GM21717 (cell line): ENCODE measurements at regions not wholly inside any gene's neighbourhood (a gene's known extent, or its start where the extent isn't known, plus 50 kb on each side); places are given as distances from the start of the nearest gene placed in this dataset.
"Not testable (repeated sequence)": the region's sequence is repeated elsewhere in the genome, so short reads cannot be mapped to it uniquely, and the experiment has no call there.

Experiments used
- ATAC-seq: cut with Tn5 transposase; IDR thresholded peaks from one replicate; pipeline ENCODE4 v1.9.1; 2021; ENCODE audit warnings: mild to moderate bottlenecking, moderate library complexity; ENCODE audit not compliant: unreplicated experiment

DNA sequence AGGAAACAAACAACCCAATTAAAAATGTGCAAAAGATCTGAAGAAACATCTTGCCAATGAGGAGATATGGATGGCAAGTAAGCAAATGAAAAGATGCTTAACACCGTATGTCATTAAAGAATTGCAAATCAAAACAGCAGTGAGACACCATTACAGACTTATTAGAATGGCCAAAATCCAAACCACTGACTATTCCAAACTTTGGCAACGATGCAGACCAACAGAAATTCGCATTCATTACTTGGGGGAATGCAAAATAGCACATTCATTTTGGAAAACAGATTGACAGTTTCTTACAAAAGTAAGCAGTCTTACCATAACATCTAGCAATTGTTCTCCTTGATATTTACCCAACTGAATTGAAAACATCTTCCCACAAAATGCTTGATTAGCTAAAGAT lies 1118.7 kb downstream of the SUCLG1 start:
- ATAC-seq = no peak

DNA sequence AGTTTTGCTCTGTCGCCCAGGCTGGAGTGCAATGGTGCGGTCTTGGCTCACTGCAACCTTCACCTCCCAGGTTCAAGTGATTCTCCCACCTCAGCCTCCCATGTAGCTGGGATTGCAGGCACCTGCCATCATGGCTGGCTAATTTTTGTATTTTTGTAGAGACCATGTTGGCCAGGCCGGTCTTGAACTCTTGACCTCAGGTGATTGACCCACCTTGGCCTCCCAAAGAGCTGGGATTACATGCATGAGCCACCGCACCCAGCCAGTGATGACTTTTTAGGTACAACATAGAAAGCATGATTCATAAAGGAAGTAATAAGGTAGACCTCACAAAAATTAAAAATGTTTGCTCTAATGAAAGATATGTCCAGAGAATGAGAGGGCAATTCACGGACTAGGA lies 1119.1 kb downstream of the SUCLG1 start:
- ATAC-seq = not testable (repeated sequence)

DNA sequence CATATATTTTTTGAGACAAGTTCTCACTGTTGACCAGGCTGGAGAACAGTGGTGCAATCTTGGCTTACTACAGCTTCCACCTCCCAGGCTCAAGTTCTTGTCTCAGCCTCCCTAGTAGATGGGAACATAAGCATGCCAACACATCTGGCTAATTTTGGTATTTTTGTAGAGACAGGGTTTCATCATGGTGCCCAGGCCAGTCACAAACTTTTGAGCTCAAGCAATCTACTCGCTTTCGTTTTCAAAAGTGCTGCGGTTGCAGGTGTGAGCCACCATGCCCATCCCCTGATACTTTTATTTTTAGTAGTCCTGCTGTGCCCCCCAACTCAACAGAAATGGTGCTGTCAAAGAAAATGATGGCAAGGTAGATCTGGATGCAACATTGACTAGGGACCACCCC lies 1127.3 kb downstream of the SUCLG1 start:
- no peak for ATAC-seq

DNA sequence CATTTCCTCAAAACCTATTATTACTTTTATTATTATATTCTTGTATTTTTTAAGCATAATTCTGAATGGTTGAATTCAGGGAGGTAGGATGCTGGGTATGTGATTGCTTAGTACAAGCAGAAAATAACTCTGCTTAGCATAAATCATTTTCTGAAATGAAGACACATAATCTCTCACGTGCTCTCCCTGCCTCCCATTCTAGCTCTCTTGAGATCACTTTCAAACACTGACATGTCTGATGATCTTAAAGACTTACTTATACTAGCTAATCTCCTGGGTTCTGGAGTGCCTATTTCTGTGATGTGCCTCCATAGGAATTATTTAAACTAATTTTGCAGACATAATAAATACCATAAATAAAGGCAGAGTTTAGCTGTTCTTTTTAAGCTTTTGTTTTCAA lies 1136.0 kb downstream of the SUCLG1 start:
- no peak for ATAC-seq

DNA sequence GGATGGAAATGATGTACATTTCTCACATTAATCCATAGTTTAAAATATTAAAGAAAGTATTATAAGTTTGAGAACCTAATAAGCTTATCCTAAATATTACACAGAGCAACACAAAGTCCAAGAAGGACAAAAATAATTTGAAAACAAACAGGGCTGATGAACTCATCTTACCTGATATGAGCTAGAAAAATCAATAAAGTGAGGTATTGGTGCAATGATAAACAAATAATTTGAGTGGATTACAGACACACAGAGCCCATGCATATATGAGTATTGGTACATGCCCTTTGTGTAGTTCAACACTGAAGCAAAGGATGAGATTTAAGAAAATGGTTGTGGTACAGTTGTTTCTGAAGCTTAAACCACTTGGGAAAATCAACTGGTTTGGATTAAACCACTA lies 1139.0 kb downstream of the SUCLG1 start:
- no peak for ATAC-seq

DNA sequence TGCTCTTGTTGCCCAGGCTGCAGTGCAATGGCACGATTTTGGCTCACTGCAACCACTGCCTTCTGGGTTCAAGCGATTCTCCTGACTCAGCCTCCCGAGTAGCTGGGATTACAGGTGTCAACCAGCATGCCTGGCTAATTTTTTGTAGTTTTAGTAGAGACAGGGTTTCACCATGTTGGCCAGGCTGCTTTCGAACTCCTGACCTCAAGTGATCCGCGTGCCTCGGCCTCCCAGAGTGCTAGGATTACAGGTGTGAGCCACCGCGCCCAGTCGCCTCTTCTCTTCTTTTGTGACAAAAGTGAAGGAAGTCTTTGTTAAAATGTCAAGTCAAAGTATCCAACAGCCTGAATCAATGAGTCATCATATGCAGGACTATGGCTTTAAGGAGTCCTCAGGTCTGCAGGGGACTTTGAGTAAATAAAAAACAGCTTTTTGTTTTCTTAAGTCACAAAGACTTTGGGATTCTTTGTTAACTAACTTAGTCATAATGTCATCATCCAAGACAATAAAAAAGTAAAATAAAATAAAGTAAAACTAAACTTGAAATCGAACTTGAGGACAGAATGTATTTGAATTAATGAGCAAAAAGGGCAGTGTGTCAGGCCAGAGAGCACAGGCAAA lies 1153.2 kb downstream of the SUCLG1 start:
- no peak for ATAC-seq

DNA sequence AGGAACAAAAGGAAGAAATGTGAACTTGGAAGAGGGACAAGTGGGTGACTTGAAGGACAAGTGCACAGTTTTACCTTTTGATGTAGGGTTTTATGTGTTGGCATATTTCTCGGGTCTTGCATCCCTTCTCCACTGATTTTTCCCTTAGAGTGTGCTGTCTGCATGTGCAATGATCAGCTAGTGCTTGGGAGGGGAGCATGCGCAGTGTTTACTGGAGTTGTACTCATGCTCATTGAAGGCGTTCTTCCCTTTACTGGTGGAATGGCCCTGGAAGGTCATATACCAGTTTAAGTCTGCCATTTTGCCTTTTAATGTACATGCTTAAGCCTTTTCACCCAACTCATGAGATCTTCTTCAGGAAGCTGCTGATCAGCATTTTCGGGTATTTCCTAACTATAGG lies 1168.0 kb downstream of the SUCLG1 start:
- no peak for ATAC-seq

DNA sequence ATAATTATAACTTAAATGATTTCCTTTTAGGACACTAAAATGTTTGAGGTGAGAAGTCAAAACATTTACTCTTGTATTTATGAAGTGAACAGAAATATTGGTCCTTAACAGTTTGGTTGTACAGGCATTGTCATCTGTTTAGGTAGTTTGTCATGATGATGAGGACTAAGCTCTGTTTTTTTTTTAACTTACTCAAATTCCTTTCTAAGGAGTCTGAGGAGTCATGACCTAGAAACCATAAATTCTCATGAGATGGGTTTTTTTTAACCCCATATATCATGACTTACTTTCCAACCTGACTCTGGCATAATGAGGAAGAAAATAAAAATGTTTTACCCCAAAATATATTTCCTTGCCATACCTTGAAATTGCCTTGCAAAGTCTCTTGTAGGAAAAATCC lies 1176.2 kb downstream of the SUCLG1 start:
- no peak for ATAC-seq

DNA sequence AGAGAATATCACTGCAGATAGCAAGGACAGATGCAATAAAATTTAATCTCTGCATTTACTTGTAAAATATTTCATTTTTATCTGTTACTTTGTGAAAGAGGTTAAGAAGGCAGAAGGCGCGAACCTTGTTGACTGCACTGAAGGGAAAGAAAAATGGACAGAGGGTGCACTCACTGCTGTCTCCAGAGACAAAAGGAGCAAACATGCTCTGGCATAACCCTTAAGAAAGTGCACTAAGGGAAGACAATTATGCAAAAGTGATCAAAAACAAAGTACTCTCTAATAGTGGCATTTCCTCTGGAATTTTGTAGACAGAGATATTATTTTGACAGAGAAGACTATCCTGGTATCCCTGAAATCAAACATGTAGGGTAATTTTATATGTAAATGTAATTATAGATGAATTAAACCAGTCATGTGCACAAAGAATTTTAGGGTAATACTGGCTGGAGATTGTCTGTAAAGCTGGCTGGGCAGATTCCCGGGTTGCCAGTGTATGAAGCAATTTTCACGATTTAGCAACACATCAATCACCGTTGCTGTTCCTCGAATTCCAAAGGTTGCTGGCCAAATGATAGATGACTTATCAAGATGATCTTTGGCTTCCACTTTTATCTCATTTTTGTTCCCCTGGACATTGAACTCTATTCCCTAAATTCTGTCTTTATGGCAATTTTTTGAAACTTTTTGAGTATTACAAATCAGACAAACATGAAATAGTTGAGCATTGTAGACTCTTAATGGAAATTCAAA lies 1176.9 kb downstream of the SUCLG1 start:
- no peak for ATAC-seq

DNA sequence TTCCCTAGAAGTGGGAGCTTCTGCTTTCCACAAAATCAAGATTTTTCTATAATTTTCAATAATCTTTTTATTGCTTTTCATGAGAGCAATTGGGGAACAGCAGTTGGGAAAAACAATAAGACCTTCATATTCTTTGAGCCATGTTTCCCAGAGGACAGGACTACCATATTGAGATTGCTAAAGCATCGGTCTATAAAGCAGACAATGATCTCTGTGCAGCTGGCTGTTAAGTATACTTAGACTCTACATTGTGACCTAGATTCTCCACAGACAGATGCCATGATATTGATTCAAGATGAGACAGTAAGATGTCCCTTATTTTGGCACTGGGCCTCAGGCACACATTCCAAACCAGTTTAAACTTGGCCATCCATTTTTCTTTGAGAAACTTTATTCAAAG lies 1178.7 kb downstream of the SUCLG1 start:
- ATAC-seq = no peak

DNA sequence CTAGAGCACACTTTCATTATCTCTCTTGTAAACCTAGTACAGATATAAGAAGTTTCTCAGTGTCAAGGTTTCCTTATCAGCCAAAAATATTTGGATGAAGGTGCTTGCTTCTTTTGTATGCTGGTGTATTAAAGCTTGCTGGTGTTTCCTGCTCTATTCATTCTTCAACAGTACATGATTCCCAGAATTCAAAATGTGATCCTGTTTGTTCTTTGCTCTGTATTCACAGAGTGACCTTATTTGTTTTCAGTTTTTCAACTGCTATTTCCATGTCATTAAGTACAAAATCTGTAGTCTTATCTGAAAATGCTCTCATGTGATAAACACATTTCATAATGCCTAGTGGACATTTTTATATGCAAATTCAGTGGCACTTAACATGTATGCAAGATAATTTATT lies 1185.8 kb downstream of the SUCLG1 start:
- ATAC-seq = no peak

DNA sequence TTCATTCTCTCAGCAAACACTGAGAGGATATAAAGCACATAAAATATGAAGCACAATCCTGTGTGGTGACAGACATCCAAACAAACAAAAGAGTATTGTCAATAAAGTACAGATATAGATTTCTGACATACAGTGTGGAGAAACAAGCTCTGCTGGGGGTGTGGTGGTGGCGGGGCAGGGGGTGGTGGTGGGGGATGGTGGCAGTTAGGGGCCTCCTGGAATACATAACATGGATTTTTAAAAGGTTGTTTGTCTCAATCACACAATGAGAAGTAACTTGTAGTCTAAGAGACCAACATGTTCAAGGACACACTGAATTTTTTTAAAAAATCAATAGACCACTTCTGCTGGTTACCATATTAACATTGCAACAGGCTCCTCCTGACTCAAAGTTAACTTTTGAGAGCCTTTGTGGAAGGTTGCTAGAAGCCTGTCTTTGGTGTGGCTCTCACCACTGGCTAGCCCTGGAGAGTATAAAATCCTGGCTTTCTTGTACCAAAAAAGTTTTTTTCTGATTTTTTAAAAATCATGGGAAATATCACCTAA lies 1197.4 kb downstream of the SUCLG1 start:
- ATAC-seq = no peak

DNA sequence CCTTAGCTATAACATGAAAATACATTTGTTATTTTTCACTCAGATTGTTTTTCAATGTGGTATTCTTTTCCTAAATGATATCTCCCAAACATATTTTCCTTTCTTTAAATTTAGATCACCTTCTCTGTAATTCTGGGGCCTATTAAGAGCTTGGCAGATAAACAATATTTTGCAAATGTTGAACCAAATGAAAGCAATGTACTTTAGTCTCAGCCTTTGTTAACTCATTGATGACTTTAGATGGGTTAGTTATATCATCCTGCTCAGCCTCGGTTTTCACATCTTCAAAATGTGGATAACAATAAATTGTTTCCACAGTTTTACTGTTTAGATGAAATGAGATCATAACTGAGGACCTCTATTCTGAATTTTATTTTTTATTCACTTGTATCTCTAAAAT lies 1205.2 kb downstream of the SUCLG1 start:
- no peak for ATAC-seq

DNA sequence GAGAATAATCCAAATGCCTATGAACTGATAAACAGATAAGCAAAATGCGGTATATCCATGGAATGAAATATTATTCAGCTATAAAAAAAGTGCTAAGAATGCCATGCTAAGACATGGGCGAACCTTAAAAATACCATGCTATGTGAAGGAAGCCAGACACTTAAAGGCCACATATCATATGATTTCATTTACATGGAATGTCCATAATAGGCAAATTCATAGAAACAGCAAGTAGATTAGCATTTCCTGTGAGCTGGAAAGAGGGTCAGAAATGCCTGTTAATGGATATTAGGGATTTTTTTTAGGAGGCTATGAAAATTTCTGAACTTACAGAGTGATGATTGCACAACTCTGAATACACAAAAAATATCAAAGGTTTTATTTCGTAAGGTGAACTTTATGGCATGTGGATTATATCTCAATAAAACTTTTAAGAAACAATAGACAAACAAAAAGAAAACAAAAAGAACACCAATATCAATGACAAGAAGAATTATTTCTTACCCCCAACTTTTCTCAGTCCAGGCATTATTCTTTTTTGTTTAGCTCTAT lies 1207.7 kb downstream of the SUCLG1 start:
- ATAC-seq = no peak

DNA sequence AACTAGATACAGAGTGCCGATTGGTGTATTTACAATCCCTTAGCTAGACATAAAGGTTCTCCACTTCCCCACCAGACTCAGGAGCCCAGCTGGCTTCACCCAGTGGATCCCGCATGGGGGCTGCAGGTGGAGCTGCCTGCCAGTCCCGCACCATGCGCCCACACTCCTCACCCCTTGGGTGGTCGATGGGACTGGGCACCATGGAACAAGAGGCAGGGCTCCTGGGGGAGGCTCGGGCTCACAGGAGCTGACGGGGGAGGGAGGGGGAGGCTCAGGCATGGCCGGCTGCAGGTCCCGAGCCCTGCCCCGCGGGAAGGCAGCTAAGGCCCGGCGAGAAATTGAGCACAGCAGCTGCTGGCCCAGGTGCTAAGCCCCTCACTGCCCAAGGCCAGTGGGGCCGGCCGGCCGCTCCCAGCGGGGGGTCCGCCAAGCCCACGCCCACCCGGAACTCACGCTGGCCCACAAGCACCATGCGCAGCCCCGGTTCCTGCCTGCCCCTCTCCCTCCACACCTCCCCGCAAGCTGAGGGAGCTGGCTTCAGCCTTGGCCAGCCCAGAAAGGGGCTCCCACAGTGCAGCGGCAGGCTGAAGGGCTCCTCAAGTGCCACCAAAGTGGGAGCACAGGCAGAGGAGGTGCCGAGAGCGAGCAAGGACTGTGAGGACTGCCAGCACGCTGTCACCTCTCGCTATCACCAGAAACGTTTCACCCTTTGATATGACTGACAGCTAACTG lies 1213.1 kb downstream of the SUCLG1 start:
- ATAC-seq = not testable (repeated sequence)

DNA sequence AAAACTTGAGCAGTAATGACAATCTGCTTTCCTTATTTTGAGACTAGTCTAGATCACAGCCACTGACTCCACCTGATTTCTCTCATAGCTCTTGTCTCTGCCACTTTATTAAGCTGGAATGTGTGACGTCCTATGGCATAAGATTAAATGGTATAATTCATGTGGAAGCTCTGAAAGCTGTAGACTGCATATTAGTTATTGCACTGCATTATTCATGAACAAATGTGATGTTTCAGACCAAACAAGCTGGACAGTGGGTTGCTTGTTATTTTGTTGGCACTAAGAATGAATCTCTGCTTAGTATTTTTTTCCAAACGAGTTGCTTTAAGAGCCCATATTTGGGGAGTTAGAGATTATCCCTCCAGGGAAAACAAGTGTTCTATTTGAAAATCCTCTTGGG lies 1218.5 kb downstream of the SUCLG1 start:
- no peak for ATAC-seq

DNA sequence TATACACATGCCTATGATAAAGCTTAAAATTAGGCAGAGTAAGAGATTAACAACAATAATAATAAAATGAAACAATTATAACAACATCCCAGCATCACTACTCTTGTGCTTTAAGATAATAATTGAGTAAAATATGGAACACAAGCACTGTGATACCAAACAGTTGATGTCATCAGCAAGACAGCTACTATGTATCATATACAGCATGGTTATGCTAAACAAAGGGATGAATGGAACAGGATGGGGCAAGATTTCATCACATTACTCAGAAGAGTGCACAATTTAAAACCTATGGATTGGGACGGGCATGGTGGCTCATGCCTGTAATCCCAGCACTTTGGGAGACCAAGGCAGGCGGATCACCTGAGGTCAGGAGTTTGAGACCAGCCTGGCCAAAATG lies 1221.0 kb downstream of the SUCLG1 start:
- ATAC-seq = no peak

DNA sequence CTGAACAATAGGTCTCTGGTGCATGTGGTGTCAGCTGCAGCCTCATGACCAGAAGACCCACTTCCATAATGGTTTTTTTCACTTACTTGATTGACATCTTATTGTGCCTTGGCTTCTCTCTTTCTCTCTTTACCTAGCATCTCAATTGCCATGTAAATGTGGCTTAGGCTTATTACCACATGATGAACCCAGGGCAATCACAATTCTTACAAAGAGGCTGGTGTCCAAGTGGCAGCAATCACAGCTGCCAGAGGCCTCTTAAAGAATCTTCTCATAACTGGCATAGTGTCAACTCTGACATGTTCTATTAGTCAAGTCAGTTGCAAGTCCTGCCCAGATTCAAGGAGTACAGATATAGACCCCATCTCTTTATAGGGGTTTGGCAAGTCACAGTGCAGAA lies 1224.8 kb downstream of the SUCLG1 start:
- ATAC-seq = no peak

DNA sequence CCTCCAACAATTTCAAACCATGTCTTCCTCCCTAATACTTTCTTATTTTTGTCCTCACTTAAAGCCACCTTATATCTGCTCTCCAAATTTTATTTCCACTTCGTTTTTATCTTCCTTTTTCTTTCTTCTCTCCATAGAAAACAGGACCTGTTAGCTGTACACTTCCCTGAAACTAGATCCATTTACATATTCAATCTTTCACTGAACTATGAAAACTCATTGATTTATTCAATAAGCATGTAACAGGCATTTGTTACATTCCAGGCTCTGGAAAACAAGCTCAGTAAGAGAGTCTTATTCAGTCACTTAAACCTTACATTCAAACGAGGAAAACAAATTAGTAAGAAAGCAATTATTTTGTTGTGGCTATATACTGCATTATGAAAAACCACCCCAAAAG lies 1225.3 kb downstream of the SUCLG1 start:
- no peak for ATAC-seq

DNA sequence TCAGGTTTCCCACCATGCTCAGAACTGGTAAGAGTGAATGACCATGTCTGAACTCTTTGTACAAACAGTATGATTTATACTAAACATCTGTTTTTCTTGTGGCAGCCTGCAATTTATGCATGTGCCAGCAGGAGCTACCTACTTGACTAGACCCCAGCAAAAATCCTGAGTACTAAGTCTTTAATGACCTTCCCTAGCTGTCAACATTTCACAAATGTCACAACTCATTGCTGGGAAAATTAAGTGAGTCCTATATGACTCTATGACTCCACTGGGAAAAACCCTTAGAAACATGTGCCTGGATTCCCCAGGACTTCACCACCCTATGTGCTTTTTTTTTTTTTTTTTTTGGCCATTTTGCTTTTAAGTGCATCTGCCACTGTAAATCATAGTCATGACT lies 1225.8 kb downstream of the SUCLG1 start:
- no peak for ATAC-seq

DNA sequence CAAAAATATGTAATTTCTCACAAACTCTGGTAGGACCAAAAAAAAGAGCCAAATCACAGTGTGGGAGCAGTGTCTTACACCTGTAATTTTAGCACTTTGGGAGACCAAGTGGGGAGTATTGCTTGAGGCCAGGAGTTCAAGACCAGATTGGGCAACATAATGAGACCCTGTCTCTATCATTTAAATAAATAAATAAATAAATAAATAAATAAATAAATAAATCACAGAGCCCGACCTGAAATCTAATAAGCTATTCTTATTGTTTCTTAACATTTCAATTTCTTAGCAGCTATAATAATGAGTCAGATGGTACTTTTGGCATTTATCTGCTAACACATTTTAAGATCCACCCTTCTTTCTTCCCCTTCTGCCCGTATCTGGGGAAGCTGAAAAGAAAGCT lies 1229.6 kb downstream of the SUCLG1 start:
- no peak for ATAC-seq
